K562 (cell line): ENCODE measurements at regions not wholly inside any gene's neighbourhood (a gene's known extent, or its start where the extent isn't known, plus 50 kb on each side); places are given as distances from the start of the nearest gene placed in this dataset.

Source experiments
- ATF1 ChIP-seq, 2 experiments: fragments of 450-650 bp in 1 of 2; IDR thresholded peaks; 2 replicates each; pipeline ENCODE4 v1.6.1; 2016; ENCODE audit warnings: missing compliant biosample characterization in 1 of 2, missing genetic modification characterization in 1 of 2
- ATF7 ChIP-seq: fragments of 450-650 bp; IDR thresholded peaks from 2 replicates; pipeline ENCODE4 v1.7.1; 2014; ENCODE audit warnings: mild to moderate bottlenecking, moderate library complexity
- CC2D1A ChIP-seq: fragments of 450-650 bp; IDR thresholded peaks from 2 replicates; pipeline ENCODE4 v1.6.1; 2017; ENCODE audit warnings: mild to moderate bottlenecking
- CGGBP1 ChIP-seq: fragments of 250-450 bp; sonication (Bioruptor Pico); IDR thresholded peaks from 2 replicates; pipeline ENCODE4 v1.9.0; 2021; ENCODE audit warnings: mild to moderate bottlenecking
- DPF2 ChIP-seq: fragments of 450-650 bp; IDR thresholded peaks from 2 replicates; pipeline ENCODE4 v1.6.1; 2016
- EP300 ChIP-seq: IDR thresholded peaks from 2 replicates; pipeline ENCODE4 v1.6.1; 2012; ENCODE audit warnings: low read length, improper control_type of control experiment
- JUNB ChIP-seq: fragments of 450-650 bp; formaldehyde crosslinking; conservative IDR thresholded peaks from 2 replicates; pipeline ENCODE4 v1.4.0; 2020; ENCODE audit warnings: mild to moderate bottlenecking
- LCOR ChIP-seq: sonication (generic); formaldehyde crosslinking; IDR thresholded peaks from 2 replicates; pipeline ENCODE4 v1.8.0; 2022; ENCODE audit warnings: mild to moderate bottlenecking, missing genetic modification reagents
- NR4A1 ChIP-seq, 2 experiments: fragments of 250-450 bp in 1 of 2; fragments of 450-650 bp in 1 of 2; sonication (Bioruptor Pico) in 1 of 2; IDR thresholded peaks; 2 replicates each; pipeline versions ENCODE4 v1.4.0 to v1.6.1; 2016 to 2020; ENCODE audit warnings: mild to moderate bottlenecking in 2 of 2, missing compliant biosample characterization in 1 of 2, missing genetic modification characterization in 1 of 2, moderate library complexity in 1 of 2
- PKNOX1 ChIP-seq: fragments of 450-650 bp; IDR thresholded peaks from 2 replicates; pipeline ENCODE4 v1.6.1; 2016
- POLR2A ChIP-seq: fragments of 450-650 bp; conservative IDR thresholded peaks from 2 replicates; pipeline ENCODE4 v1.6.1; 2016
- POLR2H ChIP-seq: IDR thresholded peaks from 2 replicates; pipeline ENCODE4 v1.6.1; 2016; ENCODE audit warnings: missing genetic modification characterization, low read depth, mild to moderate bottlenecking, control low read depth, missing compliant biosample characterization, moderate library complexity
- RAD21 ChIP-seq, 2 experiments: fragments of 250-450 bp in 1 of 2; fragments of 450-650 bp in 1 of 2; sonication (Bioruptor Pico) in 1 of 2; formaldehyde crosslinking in 1 of 2; IDR thresholded peaks in 1 of 2; conservative IDR thresholded peaks in 1 of 2; 2 replicates each; pipeline versions ENCODE4 v1.4.0 to v1.8.0; 2020 to 2022; ENCODE audit warnings: mild to moderate bottlenecking in 2 of 2, moderate library complexity in 1 of 2
- RBFOX2 ChIP-seq: fragments of 200-400 bp; formaldehyde crosslinking; IDR thresholded peaks from 2 replicates; pipeline ENCODE4 v1.6.1; 2017; ENCODE audit warnings: low read depth, mild to moderate bottlenecking, low read length, moderate library complexity
- RCOR1 ChIP-seq, 2 experiments: IDR thresholded peaks; 2 replicates each; pipeline ENCODE4 v1.6.1; 2012; ENCODE audit warnings: low read depth in 2 of 2, low read length in 2 of 2, borderline replicate concordance in 1 of 2, improper control_type of control experiment in 1 of 2
- SMARCC2 ChIP-seq: fragments of 450-650 bp; IDR thresholded peaks from 2 replicates; pipeline ENCODE4 v1.6.1; 2017; ENCODE audit warnings: antibody characterized with exemption, moderate library complexity, mild to moderate bottlenecking, low read depth
- SOX6 ChIP-seq: fragments of 450-650 bp; IDR thresholded peaks from 2 replicates; pipeline ENCODE4 v1.6.1; 2014; ENCODE audit warnings: mild to moderate bottlenecking
- TAF9B ChIP-seq: fragments of 450-650 bp; IDR thresholded peaks from 2 replicates; pipeline ENCODE4 v1.6.1; 2018; ENCODE audit warnings: mild to moderate bottlenecking; ENCODE audit not compliant: partially characterized antibody
- TAL1 ChIP-seq: fragments of 450-650 bp; IDR thresholded peaks from 2 replicates; pipeline ENCODE4 v1.6.1; 2016; ENCODE audit warnings: mild to moderate bottlenecking
- TBL1XR1 ChIP-seq, 2 experiments: IDR thresholded peaks; 2 replicates each; pipeline ENCODE4 v1.6.1; 2012; ENCODE audit warnings: improper control_type of control experiment in 2 of 2, low read length in 2 of 2, mild to moderate bottlenecking in 1 of 2
- TCF3 ChIP-seq: sonication (generic); formaldehyde crosslinking; IDR thresholded peaks from 2 replicates; pipeline ENCODE4 v1.4.0; 2020; ENCODE audit warnings: mild to moderate bottlenecking, missing genetic modification reagents
- TCFL5 ChIP-seq: fragments of 250-450 bp; sonication (Bioruptor Pico); conservative IDR thresholded peaks from 2 replicates; pipeline ENCODE4 v1.6.1; 2021; ENCODE audit warnings: mild to moderate bottlenecking, moderate library complexity, matching md5 sums
- TEAD4 ChIP-seq, 2 experiments: sonication (generic) in 1 of 2; formaldehyde crosslinking in 1 of 2; IDR thresholded peaks; 2 replicates each; pipeline versions ENCODE4 v1.6.1 to v1.8.0; 2012 to 2022; ENCODE audit warnings: borderline replicate concordance in 1 of 2, inconsistent platforms in 1 of 2, low read length in 1 of 2, mild to moderate bottlenecking in 1 of 2, missing genetic modification reagents in 1 of 2
- TSC22D4 ChIP-seq: fragments of 450-650 bp; IDR thresholded peaks from 2 replicates; pipeline ENCODE4 v1.6.1; 2016; ENCODE audit warnings: missing genetic modification characterization, missing biosample characterization, control low read depth
- ZNF395 ChIP-seq: fragments of 200-800 bp; sonication (Bioruptor generic); IDR thresholded peaks from 2 replicates; pipeline ENCODE4 v1.6.1; 2017; ENCODE audit warnings: missing genetic modification characterization, missing compliant biosample characterization
- ZNF589 ChIP-seq: fragments of 200-800 bp; sonication (Bioruptor generic); IDR thresholded peaks from 2 replicates; pipeline ENCODE4 v1.6.1; 2016; ENCODE audit warnings: low read depth, missing genetic modification characterization, missing compliant biosample characterization

GRCh38 chr3:72460205-72461174 lies 387.8 kb downstream of the SHQ1 start (continued):
- TF ChIP-seq TBL1XR1 (IDR thresholded peaks at IDR 0.05; ENCODE audit: low read length in 2 of 2): peak in 1 of 2 experiments; percentile 77; a peak in 2 of 4 replicates
- peak; percentile 82 for TF ChIP-seq TAL1
- TF ChIP-seq SOX6: peak; percentile 66
- TF ChIP-seq TSC22D4: no peak
- TF ChIP-seq TAF9B: no peak
- TF ChIP-seq TEAD4 (IDR thresholded peaks at IDR 0.05; ENCODE audit: low read length): peak; percentile 83
- TF ChIP-seq TEAD4 (CRISPR knock-in tag; IDR thresholded peaks at IDR 0.05; ENCODE audit: borderline replicate concordance): no peak
- 0 out of 2 replicates have a peak, but pooled peaks have one; percentile 37 for TF ChIP-seq LCOR (CRISPR knock-in tag)
- TF ChIP-seq POLR2H: peak; percentile 34; the same call in 1 of the 2 replicates
- TF ChIP-seq NR4A1 (CRISPR knock-in tag; IDR thresholded peaks at IDR 0.05): no peak
- 0 out of 2 replicates have a peak, but pooled peaks have one; percentile 38 for TF ChIP-seq NR4A1 (tag; IDR thresholded peaks at IDR 0.05)
- TF ChIP-seq ATF7: 0 out of 2 replicates have a peak, but pooled peaks have one; percentile 29
- TF ChIP-seq TCFL5: no peak
- TF ChIP-seq DPF2: peak; percentile 81
- no peak for TF ChIP-seq JUNB
- 0 out of 4 replicates have a peak, but pooled peaks of 1 of the 2 experiments have one; percentile 6 for TF ChIP-seq RAD21 (CRISPR knock-in tag; conservative IDR thresholded peaks at IDR 0.05 in 1 of 2, IDR thresholded peaks at IDR 0.05 in 1 of 2)
- peak; percentile 66; the same call in 1 of the 2 replicates for TF ChIP-seq ZNF395 (CRISPR knock-in tag)
- TF ChIP-seq EP300: peak; percentile 99
- 0 out of 2 replicates have a peak, but pooled peaks have one; percentile 47 for TF ChIP-seq SMARCC2
- TF ChIP-seq TCF3 (CRISPR knock-in tag): peak; percentile 86
- 0 out of 2 replicates have a peak, but pooled peaks have one; percentile 22 for TF ChIP-seq CC2D1A
- 0 out of 2 replicates have a peak, but pooled peaks have one; percentile 26 for TF ChIP-seq RBFOX2
- TF ChIP-seq ATF1 (CRISPR knock-in tag; IDR thresholded peaks at IDR 0.05): no peak
- TF ChIP-seq ATF1 (tag; IDR thresholded peaks at IDR 0.05): peak; percentile 46
- no peak for TF ChIP-seq CGGBP1 (CRISPR knock-in tag)
- peak in 1 of 2 experiments; percentile 76; a peak in 2 of 4 replicates for TF ChIP-seq RCOR1 (IDR thresholded peaks at IDR 0.05; ENCODE audit: borderline replicate concordance in 1 of 2, low read depth in 2 of 2, low read length in 2 of 2)
- no peak for TF ChIP-seq POLR2A
- peak; percentile 79 for TF ChIP-seq ZNF589 (CRISPR knock-in tag)
- TF ChIP-seq PKNOX1: no peak
